NCI-H460 (cell line): ENCODE measurements at regions not wholly inside any gene's neighbourhood (a gene's known extent, or its start where the extent isn't known, plus 50 kb on each side); places are given as distances from the start of the nearest gene placed in this dataset.

Source experiments
- DNase-seq: peaks from one replicate; pipeline ENCODE4 v3.0.0-alpha.2; 2016; ENCODE audit warnings: low read depth; ENCODE audit errors: extremely low read depth

DNA sequence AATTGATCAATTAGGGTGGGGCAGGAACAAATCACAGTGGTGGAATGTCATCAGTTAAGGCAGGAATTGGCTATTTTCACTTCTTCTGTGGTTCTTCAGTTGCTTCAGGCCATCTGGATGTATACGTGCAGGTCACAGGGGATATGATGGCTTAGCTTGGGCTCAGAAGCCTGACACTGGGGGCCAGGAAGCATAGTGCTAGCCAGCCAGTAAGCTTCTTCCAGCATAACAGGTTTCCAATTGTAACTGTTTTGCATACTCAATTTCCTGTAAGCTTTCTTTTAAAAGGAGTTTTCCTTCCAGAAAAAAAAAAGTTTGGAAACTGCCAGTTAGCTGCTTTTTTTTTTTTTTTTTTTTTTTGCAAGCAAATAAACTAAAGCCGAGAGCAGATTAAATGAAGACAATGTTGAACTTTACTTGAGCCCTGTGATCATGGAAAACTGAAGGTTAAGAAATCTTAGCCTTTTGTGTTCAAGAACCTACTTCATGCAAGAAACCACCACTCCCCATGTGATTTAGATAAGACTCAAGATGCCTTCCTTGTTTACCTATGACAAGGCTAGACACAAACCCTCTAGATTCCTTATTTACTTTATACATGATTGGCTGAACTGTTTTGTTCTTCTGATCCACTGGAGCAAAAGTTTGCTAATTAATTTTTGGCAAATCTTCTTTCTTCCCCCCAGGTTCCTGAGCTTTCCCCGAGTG lies 126.9 kb upstream of the LINC00305 start:
- no peak for DNase-seq

DNA sequence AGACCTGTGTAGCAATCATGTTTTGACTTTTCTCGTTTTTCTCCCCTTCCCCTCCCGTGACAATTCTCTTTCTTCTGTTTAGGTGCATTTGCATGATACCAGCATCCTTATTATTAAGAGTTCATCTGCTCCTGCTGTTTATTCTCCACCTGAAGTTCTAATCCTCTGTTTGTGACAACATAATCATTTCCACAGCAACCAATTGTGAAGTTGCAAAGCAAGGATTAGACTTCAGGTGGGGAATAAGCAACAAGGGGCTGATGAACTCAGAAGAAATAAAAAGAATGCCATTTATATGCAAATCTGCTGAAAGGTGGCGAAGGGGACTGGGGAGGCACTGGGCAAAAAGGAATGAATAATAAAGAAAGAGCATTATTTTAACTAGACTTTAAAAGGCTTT lies 124.8 kb upstream of the LINC00305 start:
- no peak for DNase-seq

DNA sequence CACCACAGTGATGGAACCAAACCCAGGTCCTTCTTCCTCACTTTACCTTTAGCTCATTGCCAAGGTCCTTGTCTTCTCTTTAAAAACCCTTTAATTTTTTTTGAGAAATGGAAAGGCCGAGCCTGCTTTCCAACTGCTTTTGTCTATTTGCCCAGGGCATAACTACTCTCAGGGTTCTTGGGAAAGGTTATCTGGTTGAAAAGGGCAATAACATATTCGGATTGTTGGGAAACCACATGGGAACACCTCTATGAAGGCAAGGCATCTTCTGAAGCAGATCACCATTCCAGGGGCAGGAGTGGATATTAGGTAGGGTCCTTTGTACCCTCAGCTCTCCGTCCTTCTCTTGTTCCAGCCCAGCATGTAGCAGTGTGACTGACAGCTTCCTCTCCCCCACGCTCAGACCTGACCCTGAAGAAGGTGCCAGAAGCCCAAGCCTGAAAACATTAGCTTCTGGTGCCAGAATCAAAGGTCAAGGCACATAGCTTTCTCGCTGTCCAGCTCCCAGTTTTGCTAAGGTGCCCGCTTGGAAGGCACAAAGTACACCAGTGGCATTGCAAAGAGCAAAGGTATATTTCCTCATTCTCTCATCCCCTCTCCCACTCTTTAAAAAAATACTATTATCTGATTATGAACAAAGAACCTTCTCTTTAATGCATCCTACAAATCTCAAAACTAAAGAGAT lies 123.2 kb upstream of the LINC00305 start:
- DNase-seq: no peak

DNA sequence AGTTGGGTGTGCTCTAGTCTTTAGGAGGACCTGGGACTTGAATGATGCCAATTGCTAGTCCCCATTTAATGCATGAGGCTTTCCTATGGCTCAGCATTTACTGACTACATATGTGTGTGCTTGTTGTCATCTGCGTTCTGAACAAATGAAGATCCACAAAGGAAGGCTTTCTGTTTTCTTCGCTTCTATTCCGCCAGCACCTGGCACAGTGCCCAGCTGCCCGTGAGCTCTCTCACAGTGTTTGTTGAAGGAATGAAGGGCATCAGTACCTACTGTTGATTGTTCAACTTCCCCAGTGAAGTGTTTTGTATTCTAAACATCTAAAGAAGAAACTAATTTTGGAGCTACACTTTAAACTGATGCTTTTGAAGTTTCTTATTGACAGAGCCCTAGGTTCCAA lies 122.4 kb upstream of the LINC00305 start:
- DNase-seq: no peak

DNA sequence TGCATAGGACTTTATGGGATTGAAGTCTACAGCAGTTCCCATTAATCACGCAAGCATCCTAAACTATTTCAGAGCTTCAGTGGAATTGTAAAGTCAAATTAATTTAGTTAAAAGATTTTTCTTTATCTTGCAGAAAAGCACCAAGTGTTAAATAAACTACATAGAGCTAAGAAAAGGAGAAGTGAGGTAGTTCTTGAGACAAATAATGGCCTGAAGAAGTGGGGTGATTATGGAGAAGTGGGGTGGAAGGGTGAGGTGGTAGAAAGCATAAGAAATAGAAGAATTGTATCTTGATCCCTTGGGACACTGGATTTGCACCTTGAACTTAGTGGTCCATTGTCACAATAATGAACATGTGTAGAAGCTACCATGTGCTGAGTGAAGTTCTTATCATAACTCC lies 121.7 kb upstream of the LINC00305 start:
- DNase-seq: no peak

DNA sequence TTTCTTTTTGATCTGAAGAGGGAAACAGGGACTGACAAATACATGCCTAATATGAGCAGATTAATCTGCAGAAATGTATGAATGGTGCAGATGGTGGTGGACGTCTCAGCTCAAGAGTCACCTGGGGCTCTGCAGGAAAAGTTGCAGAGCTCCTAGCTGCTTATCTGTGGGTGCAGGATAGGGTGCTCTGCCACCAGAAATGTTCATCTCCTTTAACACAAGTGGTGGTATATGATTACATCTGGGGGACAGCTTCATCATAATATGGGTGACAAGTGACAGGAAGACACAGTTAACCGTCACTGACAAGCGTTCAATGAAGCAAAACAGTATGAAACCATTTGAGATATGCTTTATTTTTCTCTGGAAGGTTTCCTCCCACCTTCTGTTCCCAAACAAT lies 121.2 kb upstream of the LINC00305 start:
- no peak for DNase-seq

DNA sequence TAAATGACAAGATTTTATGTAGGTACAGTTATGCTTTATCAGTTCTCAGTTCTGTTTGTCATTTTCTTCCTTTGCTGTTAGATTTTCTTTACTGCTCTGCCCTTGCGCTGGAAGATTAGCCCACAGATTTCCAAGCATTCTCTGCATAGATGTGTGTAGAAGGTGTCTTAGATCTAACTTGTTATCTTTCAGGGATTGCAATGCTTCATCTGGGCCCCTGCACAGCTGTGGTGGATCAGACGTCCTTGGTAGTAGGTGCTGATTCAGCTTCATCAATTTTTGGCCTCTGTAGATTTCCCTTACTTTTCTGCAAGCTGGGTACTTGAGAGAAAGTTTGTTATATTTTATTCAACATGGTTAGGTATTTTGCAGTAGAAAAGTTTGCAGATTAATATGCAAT lies 115.3 kb upstream of the LINC00305 start:
- DNase-seq: no peak

DNA sequence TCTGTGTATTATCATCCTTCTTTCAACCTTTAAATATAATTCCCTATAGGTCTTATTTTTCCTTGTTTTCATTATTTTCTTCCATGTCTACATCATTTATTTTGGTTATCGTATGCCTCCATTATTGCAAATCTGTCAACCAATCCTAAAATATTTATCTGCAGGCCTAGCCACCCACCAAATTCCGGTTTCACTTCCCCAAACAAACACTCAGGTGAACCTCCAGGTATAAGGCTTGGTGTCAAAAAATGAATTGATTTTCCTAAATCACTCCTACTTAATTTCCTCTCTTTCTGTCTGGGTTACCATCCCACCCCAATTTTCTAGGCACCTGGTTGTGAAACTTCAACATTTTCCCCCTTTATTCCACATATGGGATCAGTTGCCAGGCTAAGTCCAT lies 111.9 kb upstream of the LINC00305 start:
- no peak for DNase-seq

DNA sequence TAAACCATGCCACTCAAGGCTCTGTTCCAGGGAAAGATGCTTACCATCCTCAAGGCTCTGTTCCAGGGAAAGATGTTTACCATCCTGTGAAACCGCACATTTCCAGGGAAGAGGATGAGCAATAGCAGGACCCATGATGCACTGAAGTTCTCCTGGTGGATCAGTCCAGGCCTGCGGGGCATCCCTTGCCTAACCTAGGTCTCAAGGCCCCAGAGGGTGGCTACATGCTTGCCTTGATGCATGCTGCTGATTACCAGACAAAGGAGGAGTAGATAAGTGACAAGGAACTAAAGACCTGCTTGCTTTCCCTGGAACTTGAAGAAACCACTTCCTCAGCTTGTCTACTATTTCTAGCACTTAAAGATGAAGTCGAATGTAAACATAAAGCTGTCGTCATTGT lies 111.0 kb upstream of the LINC00305 start:
- DNase-seq: no peak

DNA sequence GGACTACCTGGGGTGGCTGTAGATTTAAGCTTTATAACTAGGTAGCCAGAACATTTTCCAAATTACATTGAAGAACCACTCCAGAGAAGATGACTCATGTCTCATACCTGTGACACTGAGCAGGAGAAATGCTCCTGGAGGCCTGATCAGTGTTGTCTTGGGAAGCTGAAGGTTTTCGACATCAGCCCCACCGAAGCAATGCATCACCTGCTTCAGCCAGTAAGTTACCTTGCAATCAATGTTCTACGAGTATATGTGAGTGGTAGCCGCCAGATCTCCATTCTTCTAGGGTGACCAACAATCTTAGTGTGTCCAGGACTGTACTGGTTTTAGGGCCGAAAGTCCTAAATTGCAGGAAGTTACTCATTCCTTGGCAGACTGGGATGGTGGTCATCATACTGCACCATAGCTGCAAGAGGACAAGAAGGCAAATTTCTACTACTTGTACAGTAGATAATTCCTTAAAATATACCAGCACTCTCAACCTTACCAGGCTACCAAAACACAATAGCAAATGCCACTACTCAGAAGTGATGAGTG lies 109.3 kb upstream of the LINC00305 start:
- no peak for DNase-seq

DNA sequence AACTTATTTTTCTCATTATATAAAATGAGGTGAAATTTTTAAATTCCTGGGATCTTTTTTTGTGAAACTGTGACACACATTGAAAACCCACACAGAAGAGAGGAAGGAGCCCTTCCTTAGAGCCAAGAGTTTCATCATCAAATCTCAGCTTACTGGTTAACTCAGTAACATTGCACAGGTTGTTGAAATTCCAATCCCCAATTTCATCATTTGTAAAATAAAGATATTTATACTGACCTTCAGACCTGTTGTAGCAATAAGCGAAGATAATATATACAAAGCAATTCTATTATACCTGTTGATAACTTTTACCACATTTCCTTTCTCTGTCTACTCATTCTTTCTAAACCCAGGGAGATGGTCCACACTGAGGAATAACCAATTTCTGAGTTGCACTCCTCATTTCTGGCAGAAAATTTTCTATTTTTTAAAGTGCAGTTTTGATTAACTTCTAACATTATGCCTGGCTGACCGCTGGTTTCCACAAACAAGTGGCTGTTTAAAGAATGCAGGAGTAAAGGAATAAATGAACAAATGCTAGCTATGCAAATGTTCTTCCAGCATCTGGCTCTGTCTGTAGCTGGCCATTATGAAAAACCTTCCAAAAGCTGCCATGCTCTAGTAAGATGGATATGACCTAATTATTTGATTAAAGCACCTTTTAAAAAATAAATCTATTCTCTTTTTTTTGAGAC lies 105.7 kb upstream of the LINC00305 start:
- DNase-seq: no peak

DNA sequence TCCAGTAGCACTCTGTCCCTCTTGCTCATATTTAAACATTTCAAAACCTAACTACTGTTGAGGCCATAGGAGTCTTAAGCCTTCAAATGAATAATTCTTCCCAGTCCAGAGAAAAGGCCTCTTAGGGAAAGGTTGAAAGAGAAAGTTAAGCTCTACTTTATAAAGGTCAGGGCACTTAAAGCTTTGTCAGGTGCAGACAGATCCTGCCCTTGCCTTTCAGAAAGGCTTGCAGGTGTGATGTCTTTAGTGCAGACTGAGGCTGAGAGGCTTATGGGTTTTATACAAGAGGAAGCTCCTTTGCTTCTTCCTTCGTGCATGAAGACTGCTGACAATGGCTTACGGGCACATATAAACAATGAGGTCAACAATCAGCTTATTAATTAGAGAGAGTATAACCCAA lies 105.0 kb upstream of the LINC00305 start:
- no peak for DNase-seq

DNA sequence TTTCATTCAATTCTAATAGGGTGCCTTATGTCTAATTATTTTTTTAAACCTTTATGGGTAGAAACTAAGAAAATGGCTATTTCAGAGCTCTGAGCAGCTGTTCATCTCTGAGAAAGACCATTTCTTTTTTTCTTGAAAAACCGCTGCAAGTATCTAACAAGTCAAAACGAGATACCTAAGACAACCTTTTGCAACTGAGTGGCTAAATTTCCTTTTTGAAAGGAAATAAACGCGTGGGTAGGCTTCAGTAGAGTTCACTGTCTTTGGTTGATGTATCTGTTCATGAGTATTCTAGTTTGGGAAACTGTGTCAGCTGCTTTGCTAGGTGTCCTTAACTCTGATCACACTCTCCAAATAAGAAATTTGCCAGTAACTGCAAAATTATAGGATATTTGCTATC lies 104.3 kb upstream of the LINC00305 start:
- DNase-seq: no peak

DNA sequence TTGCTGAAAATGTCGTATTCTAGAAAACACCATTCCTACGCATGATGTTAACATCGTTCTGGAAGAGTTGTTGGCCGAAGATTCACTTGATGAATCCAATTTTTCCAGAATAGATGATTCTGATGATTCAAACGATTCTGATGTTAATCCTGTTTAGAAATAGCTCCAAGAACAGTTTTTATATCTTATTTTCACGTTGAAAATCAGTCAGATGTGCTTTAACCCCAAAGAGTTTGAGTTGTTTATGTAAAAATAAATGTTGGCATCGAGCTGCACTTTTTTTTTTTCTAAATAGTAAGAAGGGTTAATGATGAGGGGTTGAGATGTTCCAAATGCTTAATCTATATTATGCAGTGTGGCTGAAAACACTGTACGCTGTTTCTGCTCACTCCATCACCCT lies 99.9 kb upstream of the LINC00305 start:
- DNase-seq: no peak

DNA sequence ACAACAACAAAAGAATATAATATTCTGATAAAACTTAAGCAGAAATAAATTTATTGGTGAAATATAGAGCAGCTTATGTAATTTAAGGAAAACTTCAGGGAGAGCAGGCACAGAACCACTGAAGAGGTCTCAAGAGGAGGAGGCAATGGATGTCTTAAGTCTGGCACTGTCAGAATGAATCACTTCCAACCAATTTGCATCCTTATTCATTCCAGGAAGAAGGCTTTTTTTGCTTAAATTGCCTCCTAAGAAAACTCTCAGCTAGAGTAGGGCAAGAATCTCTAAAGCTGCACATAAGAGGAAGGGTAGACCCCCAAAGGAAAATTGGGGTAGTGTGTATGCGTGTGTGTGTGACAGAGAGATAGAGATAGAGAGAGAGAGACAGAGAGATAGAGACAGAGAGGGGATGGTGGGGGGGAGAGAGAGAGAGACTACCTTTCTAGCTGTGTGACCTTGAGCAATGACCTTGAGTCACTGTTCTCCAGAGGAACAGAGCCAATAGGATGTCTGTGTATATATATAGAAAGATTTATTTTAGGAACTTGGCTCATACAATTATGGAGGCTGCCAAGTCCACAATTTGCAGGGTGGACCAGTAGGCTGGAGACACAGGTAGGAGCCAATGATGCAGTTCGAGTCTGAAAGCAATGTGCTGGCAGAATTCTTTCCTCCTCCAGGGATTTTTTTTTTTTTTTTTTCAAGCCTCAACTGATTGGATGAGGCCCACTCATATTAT lies 96.4 kb upstream of the LINC00305 start:
- no peak for DNase-seq

DNA sequence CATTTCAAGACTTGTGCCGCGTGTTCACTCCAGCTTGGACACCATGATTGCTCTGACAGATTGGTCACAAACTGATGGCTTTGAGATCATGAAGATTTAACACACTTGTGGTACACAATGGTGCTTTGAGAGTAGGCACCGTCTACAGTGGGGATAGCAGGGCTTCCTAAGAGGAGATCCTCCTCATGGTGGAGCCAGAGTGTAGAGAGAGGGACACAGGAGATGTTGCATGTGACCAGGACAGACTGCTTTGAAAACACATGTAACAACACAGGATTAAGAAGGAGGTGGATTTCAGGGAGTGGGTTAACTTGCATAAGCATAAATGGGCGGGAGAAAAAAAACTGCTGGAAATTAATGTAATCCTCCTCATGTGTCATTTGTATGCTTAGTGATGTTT lies 95.7 kb upstream of the LINC00305 start:
- DNase-seq: no peak

DNA sequence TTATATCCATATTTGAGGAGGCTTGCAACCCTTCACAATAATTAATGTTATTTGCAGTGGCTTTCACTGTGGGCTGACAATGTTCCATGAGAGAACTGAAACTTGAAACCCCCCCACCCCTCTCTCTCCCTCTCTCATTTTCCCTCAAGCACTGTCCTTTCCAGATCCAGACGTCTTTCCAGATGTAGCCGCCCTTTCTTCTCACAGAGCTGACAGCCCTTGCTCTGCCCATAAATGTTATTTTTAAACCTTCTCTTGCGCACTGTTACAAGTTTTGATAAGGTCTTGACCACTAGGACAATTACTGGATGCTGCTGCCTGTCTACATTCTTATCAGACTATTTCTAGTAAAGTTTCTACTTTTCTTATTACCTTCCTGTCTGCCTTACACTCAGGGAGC lies 91.4 kb upstream of the LINC00305 start:
- no peak for DNase-seq

DNA sequence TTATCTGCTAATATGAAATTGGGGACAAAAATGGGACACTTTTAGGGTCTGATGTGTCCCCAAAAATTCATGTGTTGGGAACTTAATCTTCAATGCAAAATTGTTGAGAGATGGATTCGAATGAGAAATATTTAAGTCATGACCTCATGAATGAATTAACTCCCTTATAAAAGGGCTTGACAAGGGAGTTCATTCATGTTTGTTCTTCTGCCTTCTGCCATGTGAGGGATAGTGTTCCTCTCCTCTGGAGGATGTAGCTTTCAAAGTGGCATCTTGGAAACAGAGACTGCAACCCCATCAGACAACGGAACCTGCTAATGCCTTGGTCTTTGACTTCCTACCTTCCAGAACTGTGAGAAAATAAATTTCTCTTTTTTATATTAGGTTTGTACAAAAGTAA lies 89.2 kb upstream of the LINC00305 start:
- DNase-seq: no peak

DNA sequence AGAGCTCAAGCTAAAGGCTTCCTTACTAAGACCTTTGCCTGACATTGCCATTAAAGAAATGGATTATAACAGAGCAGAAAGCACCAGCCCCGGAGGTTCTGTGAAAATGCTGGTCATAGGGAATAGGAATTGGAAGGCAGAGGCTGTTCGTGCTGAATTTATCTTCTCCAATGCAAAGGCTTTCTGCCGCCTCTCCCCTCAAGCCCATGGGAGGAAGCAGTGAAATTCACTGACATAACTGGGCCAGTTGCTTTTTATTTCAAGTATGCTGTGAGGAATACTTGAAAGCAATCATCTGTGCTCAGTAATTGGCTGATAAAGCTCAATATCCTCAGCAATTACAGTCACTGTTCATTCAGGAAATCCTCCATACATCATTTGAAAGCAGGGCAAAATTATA lies 85.4 kb upstream of the LINC00305 start:
- DNase-seq: no peak

DNA sequence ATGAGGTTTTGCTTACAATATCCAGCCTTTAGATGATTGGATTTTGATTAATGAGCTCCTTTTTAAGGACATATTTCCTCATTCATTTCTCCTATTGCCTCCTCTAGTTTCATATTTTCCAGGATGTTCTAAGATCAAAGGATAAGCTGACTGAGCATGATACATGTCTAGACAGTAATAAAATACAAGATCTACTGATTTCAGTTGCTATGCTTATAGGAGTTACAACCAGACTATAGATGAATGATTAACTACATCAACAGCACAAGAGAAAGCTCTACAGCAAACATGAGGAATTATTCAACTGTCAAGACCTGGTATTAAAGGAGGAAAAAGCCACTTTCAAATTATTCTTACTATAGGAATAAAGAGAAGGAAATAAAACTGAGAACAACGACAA lies 85.0 kb upstream of the LINC00305 start:
- no peak for DNase-seq

DNA sequence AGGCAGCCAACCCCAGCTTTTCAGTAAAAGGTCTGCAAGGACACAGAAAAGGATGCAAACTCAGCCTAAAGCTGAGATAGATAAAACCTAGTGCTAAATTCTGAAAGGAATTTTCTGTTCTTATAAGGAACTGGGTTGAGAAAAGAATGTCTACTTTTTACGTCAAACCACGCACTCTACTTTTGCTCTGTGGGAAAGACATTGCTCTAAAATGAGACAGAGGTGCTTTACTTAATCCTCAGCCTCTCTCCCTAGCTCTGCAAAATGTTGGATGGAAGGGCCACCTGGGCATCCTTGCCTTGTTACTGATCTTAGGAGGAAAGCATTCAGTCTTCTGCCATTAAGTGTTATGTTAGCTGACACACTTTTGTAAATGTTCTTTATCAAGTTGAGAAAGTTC lies 72.1 kb upstream of the LINC00305 start:
- DNase-seq: no peak
